ENCODE measurements at regions not wholly inside any gene's neighbourhood (a gene's known extent, or its start where the extent isn't known, plus 50 kb on each side); places are given as distances from the start of the nearest gene placed in this dataset.

DNA sequence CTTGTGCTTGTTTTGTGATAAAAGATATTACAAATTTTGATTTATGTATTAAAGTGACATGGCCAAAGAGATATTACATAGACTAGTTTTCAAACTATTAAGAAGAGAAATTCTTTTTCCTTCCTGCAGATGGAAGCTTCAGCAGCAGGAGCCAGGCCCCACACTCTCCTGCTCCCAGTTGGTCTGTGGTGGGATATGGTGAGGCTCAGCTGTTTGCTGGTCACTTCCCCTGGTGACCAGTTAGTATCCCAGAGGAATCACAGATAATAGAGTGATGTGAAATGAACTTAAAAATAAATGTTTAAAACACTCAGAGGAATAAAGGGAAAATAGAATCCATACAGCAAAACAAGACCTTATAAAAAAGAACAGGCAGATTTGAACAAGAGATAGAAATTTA lies 154.7 kb downstream of the KTN1 start:
- TF ChIP-seq NFRKB (IDR thresholded peaks at IDR 0.05) (no peak), LEF1 (IDR thresholded peaks at IDR 0.05; ENCODE audit: borderline replicate concordance) (no peak), TARDBP (IDR thresholded peaks at IDR 0.05) (no peak), SP1 (IDR thresholded peaks at IDR 0.05) (no peak), FOXM1 (IDR thresholded peaks at IDR 0.05; ENCODE audit: borderline replicate concordance) (no peak), ELF4 (IDR thresholded peaks at IDR 0.05) (no peak), FOXA1 (IDR thresholded peaks at IDR 0.05) (no peak), ZNF384 (IDR thresholded peaks at IDR 0.05) (no peak), BHLHE40 (IDR thresholded peaks at IDR 0.05; ENCODE audit: borderline replicate concordance) (no peak), HDGF (IDR thresholded peaks at IDR 0.05; ENCODE audit: borderline replicate concordance) (no peak), FOXK2 (IDR thresholded peaks at IDR 0.05) (no peak), ARNT (IDR thresholded peaks at IDR 0.05) (no peak)
- TF ChIP-seq, protein P1, sequence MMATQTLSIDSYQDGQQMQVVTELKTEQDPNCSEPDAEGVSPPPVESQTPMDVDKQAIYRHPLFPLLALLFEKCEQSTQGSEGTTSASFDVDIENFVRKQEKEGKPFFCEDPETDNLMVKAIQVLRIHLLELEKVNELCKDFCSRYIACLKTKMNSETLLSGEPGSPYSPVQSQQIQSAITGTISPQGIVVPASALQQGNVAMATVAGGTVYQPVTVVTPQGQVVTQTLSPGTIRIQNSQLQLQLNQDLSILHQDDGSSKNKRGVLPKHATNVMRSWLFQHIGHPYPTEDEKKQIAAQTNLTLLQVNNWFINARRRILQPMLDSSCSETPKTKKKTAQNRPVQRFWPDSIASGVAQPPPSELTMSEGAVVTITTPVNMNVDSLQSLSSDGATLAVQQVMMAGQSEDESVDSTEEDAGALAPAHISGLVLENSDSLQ (IDR thresholded peaks at IDR 0.05) = no peak

All from HEK293T (cell line).